Activated CD4-positive, alpha-beta T cell treated with anti-CD3 and anti-CD28 coated beads for 36 hours (primary cell): ENCODE measurements at regions not wholly inside any gene's neighbourhood (a gene's known extent, or its start where the extent isn't known, plus 50 kb on each side); places are given as distances from the start of the nearest gene placed in this dataset.

Experiments used
- ATAC-seq: fragments of 200-7000 bp; cut with Tn5 transposase; one replicate; pipeline ENCODE4 v1.10.0; 2021; ENCODE audit warnings: mild to moderate bottlenecking, moderate library complexity
- CTCF ChIA-PET: fragments of 350-600 bp; sonication (Branson Sonifier 250); formaldehyde crosslinking; loops from one replicate; lab custom pipeline; 2021; ENCODE audit warnings: antibody characterized with exemption; lab: Charles Lee
- POLR2A ChIA-PET: fragments of 350-600 bp; sonication (Branson Sonifier 250); formaldehyde crosslinking; loops from one replicate; lab custom pipeline; 2021; ENCODE audit warnings: antibody characterized with exemption, inconsistent platforms; lab: Charles Lee
- DNase-seq: peaks from one replicate; pipeline ENCODE4 v3.0.0-alpha.2; 2020
- H3K27ac Mint-ChIP-seq: one replicate; pipeline ENCODE4 v1.8.0; 2021; ENCODE audit warnings: mixed read lengths
- H3K27me3 Mint-ChIP-seq: one replicate; pipeline ENCODE4 v1.8.0; 2021; ENCODE audit warnings: mixed read lengths
- H3K36me3 Mint-ChIP-seq: one replicate; pipeline ENCODE4 v1.8.0; 2021; ENCODE audit warnings: low read depth, mixed read lengths
- H3K4me1 Mint-ChIP-seq: one replicate; pipeline ENCODE4 v1.8.0; 2021; ENCODE audit warnings: mixed read lengths
- H3K4me3 Mint-ChIP-seq: one replicate; pipeline ENCODE4 v1.8.0; 2021; ENCODE audit warnings: mild to moderate bottlenecking, moderate library complexity, mixed read lengths
- H3K9me3 Mint-ChIP-seq: one replicate; pipeline ENCODE4 v1.8.0; 2021; ENCODE audit warnings: low read depth, mixed read lengths
- intact Hi-C, 2 experiments: fragments of 100-400 bp; cut with DNase I in 1 of 2; cut with micrococcal nuclease in 1 of 2; formaldehyde crosslinking; loops; one replicate each; pipeline versions ENCODE4 v1.14.2 to v1.15.1; 2022 to 2024; cut with DNase I, micrococcal nuclease

DNA sequence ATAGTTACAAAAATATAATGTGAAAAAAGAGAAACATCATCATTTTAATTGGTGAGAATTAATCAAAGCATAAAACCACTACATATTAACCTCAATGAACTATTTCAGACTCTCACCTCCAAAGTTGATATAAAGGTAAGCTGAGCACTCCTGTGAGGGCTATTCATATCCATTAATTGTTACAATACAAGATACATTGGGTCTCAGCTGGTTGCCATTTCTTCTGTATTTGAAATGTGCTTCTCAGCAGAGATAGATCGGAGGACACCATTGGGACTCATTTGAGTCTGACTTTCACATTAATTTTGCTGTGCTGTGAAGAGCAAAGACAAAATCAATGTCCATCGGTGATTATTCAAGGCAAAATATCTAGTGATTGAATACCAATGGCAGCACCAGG is 459.5 kb upstream of the GOT2 start:
- CTCF ChIA-PET, result no interaction called here
- POLR2A ChIA-PET, result no interaction called here
- ATAC-seq, result no peak
- H3K27me3 Mint-ChIP-seq, result no peaks in the 10 kb centered on the region
- H3K9me3 Mint-ChIP-seq, result no peaks in the 10 kb centered on the region
- intact Hi-C loops, result no loop called here
- no peaks in the 10 kb centered on the region for H3K4me1 Mint-ChIP-seq
- no peaks in the 10 kb centered on the region for H3K36me3 Mint-ChIP-seq
- no peak overlapping the region for H3K4me3 Mint-ChIP-seq
- H3K27ac Mint-ChIP-seq, result no peak overlapping the region
- DNase-seq, result no peak

GRCh38 chr16:59192551-59193199 is 458.6 kb upstream of the GOT2 start:
- H3K27ac Mint-ChIP-seq, result no peak overlapping the region
- no peaks in the 10 kb centered on the region for H3K4me1 Mint-ChIP-seq
- H3K36me3 Mint-ChIP-seq, result no peaks in the 10 kb centered on the region
- intact Hi-C loops, result no loop called here
- ChIA-PET CTCF (interaction anchor here (0.6 to 1.1 kb wide), 3 partner anchors 15 to 129 kb away, joined by 3 to 4 read pairs (median 4); no protein-coding TSS in a partner anchor), POLR2A (no interaction called here)
- H3K9me3 Mint-ChIP-seq, result no peaks in the 10 kb centered on the region
- H3K27me3 Mint-ChIP-seq, result no peaks in the 10 kb centered on the region
- no peak for ATAC-seq
- H3K4me3 Mint-ChIP-seq, result no peak overlapping the region
- peak; percentile 51 for DNase-seq

DNA sequence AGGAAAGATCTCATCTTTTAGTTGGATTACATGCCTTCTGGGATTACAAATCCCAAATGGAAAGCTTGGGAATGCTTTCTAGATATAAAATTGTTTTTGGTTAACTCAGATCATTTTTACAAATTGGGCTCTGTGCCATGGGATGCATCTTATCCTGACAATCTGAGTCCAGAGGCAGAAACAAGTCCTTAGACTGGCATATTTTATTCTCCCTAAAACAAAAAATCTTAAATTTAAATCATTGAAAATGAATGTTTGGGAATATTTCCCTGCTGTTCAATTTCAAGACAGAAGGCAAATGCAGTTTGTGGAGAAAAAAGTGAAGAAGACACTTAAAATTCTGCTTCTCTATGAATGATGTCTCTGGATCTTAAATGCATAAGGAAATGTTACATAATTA is 456.6 kb upstream of the GOT2 start:
- DNase-seq (no peak), ATAC-seq (no peak)
- intact Hi-C loops, result no loop called here
- Mint-ChIP-seq H3K9me3 (no peaks in the 10 kb centered on the region), H3K27ac (no peak overlapping the region), H3K4me1 (no peaks in the 10 kb centered on the region), H3K4me3 (no peak overlapping the region), H3K36me3 (no peaks in the 10 kb centered on the region), H3K27me3 (no peaks in the 10 kb centered on the region)
- ChIA-PET CTCF (interaction anchor here (0.6 kb wide), 1 partner anchor 1086 kb away, joined by 3 read pairs; no protein-coding TSS in a partner anchor), POLR2A (no interaction called here)

GRCh38 chr16:59188029-59188428 is 453.9 kb upstream of the GOT2 start:
- POLR2A ChIA-PET, result no interaction called here
- CTCF ChIA-PET, result no interaction called here
- H3K4me3 Mint-ChIP-seq, result no peak overlapping the region
- no peaks in the 10 kb centered on the region for H3K9me3 Mint-ChIP-seq
- H3K4me1 Mint-ChIP-seq, result no peaks in the 10 kb centered on the region
- intact Hi-C loops, result no loop called here
- no peak for ATAC-seq
- H3K36me3 Mint-ChIP-seq, result no peaks in the 10 kb centered on the region
- H3K27me3 Mint-ChIP-seq, result no peaks in the 10 kb centered on the region
- no peak overlapping the region for H3K27ac Mint-ChIP-seq
- no peak for DNase-seq

GRCh38 chr16:59181821-59182420 is 447.8 kb upstream of the GOT2 start:
- Mint-ChIP-seq H3K27me3 (no peaks in the 10 kb centered on the region), H3K27ac (no peak overlapping the region), H3K4me3 (no peak overlapping the region), H3K4me1 (no peaks in the 10 kb centered on the region), H3K36me3 (no peaks in the 10 kb centered on the region), H3K9me3 (no peaks in the 10 kb centered on the region)
- ChIA-PET CTCF (no interaction called here), POLR2A (no interaction called here)
- DNase-seq (no peak), ATAC-seq (no peak)
- intact Hi-C loops, result no loop called here

DNA sequence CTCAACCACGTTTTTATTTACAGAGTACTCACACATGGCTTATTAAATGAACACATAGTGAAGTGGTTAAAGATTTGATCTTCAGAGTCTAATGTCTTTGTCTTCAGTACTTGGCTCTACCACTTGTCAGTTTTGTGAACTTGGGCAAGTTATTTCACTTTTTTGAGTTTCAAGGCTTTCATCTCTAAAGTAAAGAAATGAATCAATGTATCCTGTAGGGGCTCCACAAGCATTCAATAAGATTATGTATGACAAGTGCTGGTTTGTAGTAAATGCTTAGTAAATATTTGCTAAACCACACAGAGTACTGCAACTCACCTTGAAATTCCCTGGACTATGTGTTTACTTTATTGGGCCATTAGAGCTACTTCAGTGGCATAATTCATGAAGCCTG is 446.0 kb upstream of the GOT2 start:
- Mint-ChIP-seq H3K4me1 (no peaks in the 10 kb centered on the region), H3K4me3 (no peak overlapping the region), H3K9me3 (no peaks in the 10 kb centered on the region), H3K27me3 (no peaks in the 10 kb centered on the region), H3K27ac (no peak overlapping the region), H3K36me3 (no peaks in the 10 kb centered on the region)
- ChIA-PET POLR2A (no interaction called here), CTCF (no interaction called here)
- intact Hi-C loops, result no loop called here
- DNase-seq (no peak), ATAC-seq (no peak)

GRCh38 chr16:59179446-59180082 is 445.4 kb upstream of the GOT2 start:
- ATAC-seq, result no peak
- intact Hi-C loops, result no loop called here
- Mint-ChIP-seq H3K27ac (no peak overlapping the region), H3K4me3 (no peak overlapping the region), H3K27me3 (no peaks in the 10 kb centered on the region), H3K36me3 (no peaks in the 10 kb centered on the region), H3K4me1 (no peaks in the 10 kb centered on the region), H3K9me3 (no peaks in the 10 kb centered on the region)
- no peak for DNase-seq
- ChIA-PET POLR2A (no interaction called here), CTCF (no interaction called here)

DNA sequence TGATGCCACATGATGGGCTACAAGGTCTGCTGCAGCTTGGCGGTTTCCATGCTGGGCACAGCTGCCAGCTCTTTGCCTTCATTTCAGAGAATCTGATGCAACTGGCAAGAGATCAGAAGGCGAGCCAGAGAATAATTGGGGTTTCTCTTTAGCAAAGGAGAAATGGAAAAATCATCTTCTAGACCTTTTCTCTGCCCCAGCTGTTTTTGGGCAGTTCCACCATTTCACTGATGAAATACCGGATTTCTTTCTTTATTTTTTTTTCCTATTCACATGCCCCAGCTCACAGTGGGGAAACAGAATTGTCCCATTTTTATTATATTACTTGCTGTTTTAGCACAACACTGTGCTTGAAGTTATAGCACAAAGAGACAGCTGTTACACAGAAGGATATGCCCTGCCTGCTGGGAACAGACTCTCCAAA is 439.3 kb upstream of the GOT2 start:
- Mint-ChIP-seq H3K36me3 (no peaks in the 10 kb centered on the region), H3K4me3 (no peak overlapping the region), H3K9me3 (no peaks in the 10 kb centered on the region), H3K27me3 (no peaks in the 10 kb centered on the region), H3K4me1 (no peaks in the 10 kb centered on the region), H3K27ac (no peak overlapping the region)
- CTCF ChIA-PET, result no interaction called here
- DNase-seq (no peak), ATAC-seq (no peak)
- intact Hi-C loops, result no loop called here
- POLR2A ChIA-PET, result no interaction called here

DNA sequence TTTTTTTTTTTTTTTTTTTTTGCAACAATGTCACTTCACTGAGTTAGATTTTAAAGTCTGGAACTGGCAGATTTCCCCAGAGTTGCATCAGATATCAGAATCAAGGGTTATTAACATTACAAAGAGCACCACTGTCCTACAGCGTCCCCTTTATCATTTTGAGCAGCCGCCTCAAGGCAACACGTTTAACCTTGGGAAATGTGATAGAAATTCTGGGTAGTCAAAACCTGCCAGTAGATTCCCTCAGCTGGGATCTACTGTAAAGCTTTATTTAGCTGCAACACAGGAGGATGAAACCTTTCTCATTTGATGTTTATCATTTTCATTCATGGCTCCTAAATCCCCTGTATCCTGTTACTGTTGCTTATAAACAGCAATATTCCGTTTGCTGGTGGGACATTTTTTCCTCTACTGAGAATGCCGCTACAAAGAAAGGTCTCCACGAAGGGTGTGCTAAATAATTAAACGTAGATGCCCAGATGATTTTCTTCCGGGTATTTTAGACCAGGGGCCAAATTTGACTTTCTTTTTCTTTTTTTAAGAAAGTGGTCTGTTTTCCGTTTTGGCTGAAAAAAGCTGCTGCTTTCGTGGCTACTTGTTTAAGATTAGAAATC is 436.1 kb upstream of the GOT2 start:
- intact Hi-C loops, result no loop called here
- no peaks in the 10 kb centered on the region for H3K9me3 Mint-ChIP-seq
- ChIA-PET POLR2A (interaction anchor here (0.7 kb wide), 1 partner anchor 384 kb away, joined by 9 read pairs; no protein-coding TSS in a partner anchor), CTCF (no interaction called here)
- ATAC-seq, result no peak
- no peak overlapping the region for H3K4me3 Mint-ChIP-seq
- H3K27me3 Mint-ChIP-seq, result no peaks in the 10 kb centered on the region
- no peaks in the 10 kb centered on the region for H3K36me3 Mint-ChIP-seq
- no peak for DNase-seq
- no peaks in the 10 kb centered on the region for H3K4me1 Mint-ChIP-seq
- no peak overlapping the region for H3K27ac Mint-ChIP-seq

GRCh38 chr16:59169168-59169567 is 435.1 kb upstream of the GOT2 start:
- no peak for ATAC-seq
- no peak for DNase-seq
- intact Hi-C loops, result no loop called here
- Mint-ChIP-seq H3K36me3 (no peaks in the 10 kb centered on the region), H3K4me1 (no peaks in the 10 kb centered on the region), H3K9me3 (no peaks in the 10 kb centered on the region), H3K27me3 (no peaks in the 10 kb centered on the region), H3K27ac (no peak overlapping the region), H3K4me3 (no peak overlapping the region)
- ChIA-PET POLR2A (no interaction called here), CTCF (no interaction called here)

DNA sequence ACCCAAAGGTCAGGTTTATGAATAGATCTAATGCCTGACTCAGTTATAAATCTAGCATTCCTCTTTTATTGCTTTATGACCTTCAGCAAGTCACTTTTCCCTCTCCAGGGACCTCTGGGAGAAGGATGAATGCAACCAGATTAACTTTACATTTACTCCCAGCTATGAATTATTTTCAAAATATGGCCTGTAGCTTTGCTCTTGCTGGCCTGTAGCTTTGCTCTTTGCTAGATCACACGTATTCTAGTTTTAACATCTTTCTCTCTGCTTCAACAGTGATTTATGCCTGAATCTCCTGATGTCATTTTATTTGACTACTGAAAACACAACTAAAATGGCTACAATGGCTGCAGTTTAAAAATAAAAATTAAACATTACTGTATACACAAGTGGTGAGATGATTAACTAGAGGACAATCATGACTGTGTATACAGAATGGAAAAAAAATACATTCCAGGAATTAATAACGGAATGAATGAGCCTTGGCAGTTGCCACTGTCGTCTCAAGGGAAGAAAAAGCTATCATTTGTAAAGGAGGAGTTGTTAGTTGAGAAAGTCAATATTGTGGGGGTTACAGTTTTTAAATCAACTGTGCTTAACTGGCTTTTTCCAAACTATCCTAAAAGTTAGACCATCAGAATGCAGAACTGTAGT is 434.5 kb upstream of the GOT2 start:
- CTCF ChIA-PET, result no interaction called here
- no peak for ATAC-seq
- intact Hi-C loops, result no loop called here
- H3K4me1 Mint-ChIP-seq, result no peaks in the 10 kb centered on the region
- no peak overlapping the region for H3K27ac Mint-ChIP-seq
- H3K4me3 Mint-ChIP-seq, result no peak overlapping the region
- no peaks in the 10 kb centered on the region for H3K36me3 Mint-ChIP-seq
- no peaks in the 10 kb centered on the region for H3K27me3 Mint-ChIP-seq
- POLR2A ChIA-PET, result no interaction called here
- DNase-seq, result no peak
- H3K9me3 Mint-ChIP-seq, result no peaks in the 10 kb centered on the region
